Smooth muscle cell (in vitro differentiated cells): ENCODE measurements at regions not wholly inside any gene's neighbourhood (a gene's known extent, or its start where the extent isn't known, plus 50 kb on each side); places are given as distances from the start of the nearest gene placed in this dataset.
"Not testable (repeated sequence)": the region's sequence is repeated elsewhere in the genome, so short reads cannot be mapped to it uniquely, and the experiment has no call there.

Experiments used
- DNase-seq: peaks from one replicate; lab custom pipeline; 2025; ENCODE audit not compliant: unreplicated experiment; lab: John Stamatoyannopoulos, UW
- H2AFZ ChIP-seq: fragments of 200-600 bp; sonication (generic); 2 replicates; pipeline ENCODE4 v1.6.0; 2016; ENCODE audit warnings: antibody characterized with exemption, low read depth, mild to moderate bottlenecking
- H3F3A ChIP-seq: fragments of 200-600 bp; sonication (generic); 2 replicates; pipeline ENCODE4 v1.6.0; 2017; ENCODE audit warnings: antibody characterized with exemption, low read depth
- H3K27ac ChIP-seq: fragments of 200-600 bp; sonication (generic); 2 replicates; pipeline ENCODE4 v1.5.1; 2016; ENCODE audit warnings: low read depth, mild to moderate bottlenecking
- H3K27me3 ChIP-seq: fragments of 200-600 bp; sonication (generic); 2 replicates; pipeline ENCODE4 v1.6.1; 2016; ENCODE audit warnings: low read depth, mild to moderate bottlenecking
- H3K36me3 ChIP-seq: fragments of 200-600 bp; sonication (generic); 2 replicates; pipeline ENCODE4 v1.5.1; 2016; ENCODE audit warnings: low read depth
- H3K4me1 ChIP-seq: fragments of 200-600 bp; sonication (generic); 2 replicates; pipeline ENCODE4 v1.5.1; 2016; ENCODE audit warnings: low read depth
- H3K4me2 ChIP-seq: fragments of 200-600 bp; sonication (generic); 2 replicates; pipeline ENCODE4 v1.6.0; 2016; ENCODE audit warnings: mild to moderate bottlenecking
- H3K4me3 ChIP-seq: fragments of 200-600 bp; sonication (generic); 2 replicates; pipeline ENCODE4 v1.5.1; 2016; ENCODE audit warnings: mild to moderate bottlenecking
- H3K79me2 ChIP-seq: fragments of 200-600 bp; sonication (generic); 2 replicates; pipeline ENCODE4 v1.6.0; 2016; ENCODE audit warnings: low read depth, mild to moderate bottlenecking
- H3K9ac ChIP-seq: fragments of 200-600 bp; sonication (generic); 2 replicates; pipeline ENCODE4 v1.6.0; 2016; ENCODE audit warnings: low read depth
- H3K9me3 ChIP-seq: fragments of 200-600 bp; sonication (generic); replicated peaks from 2 replicates; pipeline ENCODE4 v1.5.1; 2016; ENCODE audit warnings: low read depth
- H4K20me1 ChIP-seq: fragments of 200-600 bp; sonication (generic); 2 replicates; pipeline ENCODE4 v1.6.0; 2016; ENCODE audit warnings: low read depth
- WGBS: methylation state at CpG from one replicate; pipeline ENCODE4 v1.1.7; 2016; ENCODE audit warnings: low lambda C conversion rate; 5-methylcytosine and 5-hydroxymethylcytosine counted together
- TF ChIP-seq, protein P1 (sequence below): fragments of 200-600 bp; sonication (generic); IDR thresholded peaks from 2 replicates; pipeline ENCODE4 v1.5.1; 2017; ENCODE audit warnings: borderline replicate concordance, mild to moderate bottlenecking, antibody characterized with exemption; ENCODE audit not compliant: insufficient read depth, poor library complexity, severe bottlenecking

DNA sequence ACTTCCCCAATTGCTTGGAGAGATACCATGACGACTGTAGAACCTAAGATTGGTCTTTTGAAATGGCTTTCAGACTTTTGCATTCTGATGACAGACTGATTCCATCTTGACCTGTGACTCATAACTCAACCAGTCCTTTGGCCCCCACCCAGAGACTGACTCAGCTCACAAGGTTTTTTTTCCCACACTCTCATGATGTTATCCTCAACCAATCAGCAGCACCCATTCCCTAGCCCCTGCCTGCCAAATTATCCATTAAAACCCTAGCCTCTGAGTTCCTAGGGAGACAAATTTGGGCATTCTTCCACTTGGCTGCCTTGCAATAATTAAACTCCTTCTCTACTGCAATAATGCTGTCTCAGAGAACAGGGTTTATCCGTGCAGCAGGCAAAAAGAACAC, 1263.3 kb upstream of the CDH9 start:
- Histone ChIP-seq H3F3A (no peaks in the 10 kb centered on the region), H3K36me3 (no peaks in the 10 kb centered on the region), H3K4me1 (no peaks in the 10 kb centered on the region), H3K9me3 (no peaks in the 10 kb centered on the region), H3K27me3 (no peaks in the 10 kb centered on the region), H3K4me2 (no peak overlapping the region), H4K20me1 (no peaks in the 10 kb centered on the region), H3K9ac (no peak overlapping the region), H3K79me2 (no peaks in the 10 kb centered on the region), H3K27ac (peak overlapping the region; percentile 39), H3K4me3 (no peak overlapping the region), H2AFZ (no peak overlapping the region)
- TF ChIP-seq, protein P1, sequence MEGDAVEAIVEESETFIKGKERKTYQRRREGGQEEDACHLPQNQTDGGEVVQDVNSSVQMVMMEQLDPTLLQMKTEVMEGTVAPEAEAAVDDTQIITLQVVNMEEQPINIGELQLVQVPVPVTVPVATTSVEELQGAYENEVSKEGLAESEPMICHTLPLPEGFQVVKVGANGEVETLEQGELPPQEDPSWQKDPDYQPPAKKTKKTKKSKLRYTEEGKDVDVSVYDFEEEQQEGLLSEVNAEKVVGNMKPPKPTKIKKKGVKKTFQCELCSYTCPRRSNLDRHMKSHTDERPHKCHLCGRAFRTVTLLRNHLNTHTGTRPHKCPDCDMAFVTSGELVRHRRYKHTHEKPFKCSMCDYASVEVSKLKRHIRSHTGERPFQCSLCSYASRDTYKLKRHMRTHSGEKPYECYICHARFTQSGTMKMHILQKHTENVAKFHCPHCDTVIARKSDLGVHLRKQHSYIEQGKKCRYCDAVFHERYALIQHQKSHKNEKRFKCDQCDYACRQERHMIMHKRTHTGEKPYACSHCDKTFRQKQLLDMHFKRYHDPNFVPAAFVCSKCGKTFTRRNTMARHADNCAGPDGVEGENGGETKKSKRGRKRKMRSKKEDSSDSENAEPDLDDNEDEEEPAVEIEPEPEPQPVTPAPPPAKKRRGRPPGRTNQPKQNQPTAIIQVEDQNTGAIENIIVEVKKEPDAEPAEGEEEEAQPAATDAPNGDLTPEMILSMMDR = no peak
- 36% methylated on average over 2 of the region's 2 CpGs for WGBS
- DNase-seq = no peak

DNA sequence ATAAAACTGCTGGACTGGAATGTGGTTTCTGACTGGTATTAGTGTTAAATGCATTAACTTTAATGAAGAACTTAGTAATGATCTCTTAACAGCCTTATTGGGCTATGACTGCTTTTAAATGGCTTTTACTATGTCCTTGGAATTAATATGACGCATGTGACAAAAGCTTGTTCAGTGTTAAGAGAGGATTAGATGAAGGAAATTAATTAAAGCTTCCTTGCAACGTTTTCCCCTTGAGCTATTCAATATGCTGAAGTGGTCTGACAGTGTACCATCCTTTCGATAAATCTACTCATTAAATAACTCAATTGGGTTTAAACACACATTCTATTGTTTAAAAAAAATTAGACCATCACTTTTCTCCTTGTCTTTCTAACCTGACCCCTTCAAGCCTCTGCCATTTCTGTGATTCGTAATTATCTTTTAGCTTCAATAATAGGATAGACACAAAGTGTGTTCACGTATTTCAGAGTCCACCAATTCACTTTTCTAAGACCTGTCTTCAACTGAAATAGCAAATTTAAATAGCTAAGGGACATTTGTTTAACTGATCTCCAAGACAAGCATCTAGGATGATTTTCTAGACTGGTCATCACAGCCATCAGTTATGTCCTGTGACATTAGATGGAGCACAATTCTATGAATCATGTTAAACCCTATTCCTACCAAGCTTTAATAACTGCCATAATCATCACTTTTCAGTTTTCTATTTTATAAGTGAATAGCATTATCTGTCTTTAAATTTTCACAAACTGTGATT, 1258.0 kb upstream of the CDH9 start:
- no peak overlapping the region for H3K4me2 ChIP-seq
- 86% methylated on average over 5 of the region's 5 CpGs for WGBS
- no peaks in the 10 kb centered on the region for H3K36me3 ChIP-seq
- H3K79me2 ChIP-seq = no peaks in the 10 kb centered on the region
- H3K4me1 ChIP-seq = no peaks in the 10 kb centered on the region
- DNase-seq = no peak
- TF ChIP-seq, protein P1 = no peak
- no peaks in the 10 kb centered on the region for H4K20me1 ChIP-seq
- no peaks in the 10 kb centered on the region for H3K9me3 ChIP-seq
- no peaks in the 10 kb centered on the region for H3F3A ChIP-seq
- no peak overlapping the region for H3K9ac ChIP-seq
- no peaks in the 10 kb centered on the region for H3K27me3 ChIP-seq
- H2AFZ ChIP-seq = no peak overlapping the region
- H3K4me3 ChIP-seq = no peak overlapping the region
- no peak overlapping the region for H3K27ac ChIP-seq

DNA sequence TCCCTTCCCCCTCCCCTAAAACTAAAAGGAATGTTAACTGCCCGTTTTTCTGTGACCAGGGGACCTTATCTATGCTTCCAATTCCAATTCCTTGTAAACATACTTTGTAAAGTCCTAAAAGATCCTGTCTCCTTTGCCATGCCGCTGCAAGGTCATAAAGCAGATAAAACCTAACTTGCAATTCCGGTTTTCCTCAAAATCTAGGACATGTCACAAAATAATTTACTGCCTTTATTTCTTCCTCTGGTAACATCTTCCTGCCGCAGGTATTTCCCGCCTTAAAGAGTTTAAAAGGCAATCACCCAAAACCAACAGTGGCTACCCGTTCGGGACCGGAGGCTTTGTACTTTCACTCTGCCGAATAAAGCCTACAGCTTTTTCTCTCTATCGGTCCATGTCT, 1248.6 kb upstream of the CDH9 start:
- H3K4me2 ChIP-seq = peak overlapping the region; percentile 75
- not testable (repeated sequence) for DNase-seq

DNA sequence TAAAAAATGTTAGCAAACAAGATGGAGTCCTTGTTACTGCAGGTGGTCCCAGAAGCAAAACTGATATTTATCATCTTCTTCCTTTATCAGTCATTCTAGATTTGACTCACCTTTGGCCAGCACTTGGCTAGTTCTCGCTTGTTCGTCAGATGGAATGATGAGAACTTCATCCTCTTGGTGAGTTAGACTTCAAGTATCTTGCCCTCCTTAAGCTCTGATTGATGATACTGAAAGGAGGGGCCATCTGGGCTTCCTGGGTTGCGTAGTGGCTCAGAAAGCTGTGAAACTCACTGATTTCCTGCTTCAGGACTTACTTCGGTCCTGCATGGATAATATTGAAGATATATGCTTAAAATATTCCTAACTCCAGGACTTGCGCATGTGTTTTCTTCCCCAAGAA, 1248.2 kb upstream of the CDH9 start:
- Histone ChIP-seq H3K79me2 (no peaks in the 10 kb centered on the region), H3K27ac (no peak overlapping the region), H2AFZ (peak overlapping the region; percentile 81), H3K4me1 (no peaks in the 10 kb centered on the region), H3K36me3 (no peaks in the 10 kb centered on the region), H3K9me3 (no peaks in the 10 kb centered on the region), H3K27me3 (no peaks in the 10 kb centered on the region), H3K9ac (no peak overlapping the region), H3K4me2 (peak overlapping the region; percentile 75), H4K20me1 (no peaks in the 10 kb centered on the region), H3F3A (no peaks in the 10 kb centered on the region), H3K4me3 (peak overlapping the region; percentile 33)
- TF ChIP-seq, protein P1 = no peak
- WGBS = 27% methylated on average over 5 of the region's 5 CpGs
- no peak for DNase-seq

More for the DNA sequence above, 1248.6 kb upstream of the CDH9 start:
- WGBS = 21% methylated on average over 10 of the region's 10 CpGs
- H3F3A ChIP-seq, H3K27me3 ChIP-seq, H3K36me3 ChIP-seq, H3K9ac ChIP-seq, H3K79me2 ChIP-seq, H4K20me1 ChIP-seq, H3K4me1 ChIP-seq, H3K9me3 ChIP-seq, H3K27ac ChIP-seq: not testable (repeated sequence)
- Histone ChIP-seq H3K4me3 (peak overlapping the region; percentile 33), H2AFZ (peak overlapping the region; percentile 81)
